GM10266 (cell line): ENCODE measurements at regions not wholly inside any gene's neighbourhood (a gene's known extent, or its start where the extent isn't known, plus 50 kb on each side); places are given as distances from the start of the nearest gene placed in this dataset.
"Not testable (repeated sequence)": the region's sequence is repeated elsewhere in the genome, so short reads cannot be mapped to it uniquely, and the experiment has no call there.

Experiments
- DNase-seq: peaks from one replicate; pipeline ENCODE4 v3.0.0; 2012; ENCODE audit errors: extremely low spot score
- CTCF ChIP-seq: IDR thresholded peaks from 2 replicates; pipeline ENCODE4 v1.5.1; 2012; ENCODE audit warnings: mild to moderate bottlenecking, low read depth; ENCODE audit not compliant: control insufficient read depth, insufficient read depth; ENCODE audit errors: missing control alignments

GRCh38 chr11:25485315-25485714 is 846.6 kb upstream of the ANO3 start:
- no peak for DNase-seq
- no peak for TF ChIP-seq CTCF

- DNase-seq, result not testable (repeated sequence)
Observed at GRCh38 chr11:25486338-25486737, 845.6 kb upstream of the ANO3 start.

GRCh38 chr11:25488176-25488575 is 843.8 kb upstream of the ANO3 start:
- not testable (repeated sequence) for DNase-seq

GRCh38 chr11:25501426-25501825 is 830.5 kb upstream of the ANO3 start:
- DNase-seq, result not testable (repeated sequence)

- no peak for TF ChIP-seq CTCF
- DNase-seq, result no peak
Observed at GRCh38 chr11:25515576-25515975, 816.4 kb upstream of the ANO3 start.

GRCh38 chr11:25520459-25520858 is 811.5 kb upstream of the ANO3 start:
- DNase-seq, result no peak
- no peak for TF ChIP-seq CTCF

- no peak for DNase-seq
Observed at GRCh38 chr11:25527841-25528240, 804.1 kb upstream of the ANO3 start.

GRCh38 chr11:25529572-25529971 is 802.4 kb upstream of the ANO3 start:
- no peak for TF ChIP-seq CTCF
- DNase-seq, result no peak

More at GRCh38 chr11:25527841-25528240, 804.1 kb upstream of the ANO3 start:
- TF ChIP-seq CTCF, result no peak

GRCh38 chr11:25535467-25536272 is 796.3 kb upstream of the ANO3 start:
- TF ChIP-seq CTCF, result no peak
- no peak for DNase-seq
